ENCODE measurements at regions not wholly inside any gene's neighbourhood (a gene's known extent, or its start where the extent isn't known, plus 50 kb on each side); places are given as distances from the start of the nearest gene placed in this dataset.

- TF ChIP-seq CTCF (IDR thresholded peaks at IDR 0.05; ENCODE audit: extremely low read depth in 1 of 2, insufficient read depth in 1 of 2, low read depth in 1 of 2, low read length in 2 of 2) (no peak), POLR2AphosphoS5 (IDR thresholded peaks at IDR 0.05; ENCODE audit: insufficient read depth, low read depth, low read length) (no peak), JUN (IDR thresholded peaks at IDR 0.05; ENCODE audit: borderline replicate concordance, insufficient read depth, insufficient read length, low read depth) (no peak), EZH2 (IDR thresholded peaks at IDR 0.05; ENCODE audit: borderline replicate concordance, low read depth, low read length, severe bottlenecking) (no peak), POLR2A (IDR thresholded peaks at IDR 0.05; ENCODE audit: low read depth, low read length) (no peak), FOS (IDR thresholded peaks at IDR 0.05; ENCODE audit: borderline replicate concordance, insufficient read depth, low read length) (no peak), MAX (IDR thresholded peaks at IDR 0.05; ENCODE audit: insufficient read depth, insufficient read length) (no peak)
Measured at GRCh38 chr10:36220151-36220550, 578.1 kb upstream of the FZD8 start.

Measured in endothelial cell of umbilical vein (primary cell).